Fibroblast of skin of left biceps (primary cell): ENCODE measurements at regions not wholly inside any gene's neighbourhood (a gene's known extent, or its start where the extent isn't known, plus 50 kb on each side); places are given as distances from the start of the nearest gene placed in this dataset.
"Not testable (repeated sequence)": the region's sequence is repeated elsewhere in the genome, so short reads cannot be mapped to it uniquely, and the experiment has no call there.

Source experiments
- DNase-seq, 2 experiments: peaks; one replicate each; pipeline ENCODE4 v3.0.0-alpha.2; 2013; ENCODE audit warnings: low read depth in 2 of 2

DNA sequence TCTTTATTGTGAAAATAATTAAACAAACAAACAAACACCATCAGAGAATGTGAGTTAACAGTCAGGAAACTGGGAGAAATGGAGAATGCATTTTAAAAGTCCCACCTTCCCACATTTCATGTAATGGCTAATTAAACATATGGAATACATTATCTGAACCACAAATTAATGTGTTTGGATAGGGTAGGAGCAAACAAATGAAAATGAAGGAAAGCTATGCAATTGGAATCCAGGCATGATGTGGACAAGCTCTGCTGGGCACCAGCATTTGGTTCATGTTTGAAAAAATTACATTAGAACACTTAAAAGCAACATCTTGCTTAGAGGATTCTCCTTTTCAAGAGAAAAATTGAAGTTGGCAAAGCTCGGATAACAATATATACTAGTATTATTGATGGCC is 628.1 kb downstream of the LMO4 start:
- peak in 1 of 2 experiments; percentile 44 for DNase-seq

GRCh38 chr1:87957331-87957730 is 628.7 kb downstream of the LMO4 start:
- DNase-seq, result no peak

DNA sequence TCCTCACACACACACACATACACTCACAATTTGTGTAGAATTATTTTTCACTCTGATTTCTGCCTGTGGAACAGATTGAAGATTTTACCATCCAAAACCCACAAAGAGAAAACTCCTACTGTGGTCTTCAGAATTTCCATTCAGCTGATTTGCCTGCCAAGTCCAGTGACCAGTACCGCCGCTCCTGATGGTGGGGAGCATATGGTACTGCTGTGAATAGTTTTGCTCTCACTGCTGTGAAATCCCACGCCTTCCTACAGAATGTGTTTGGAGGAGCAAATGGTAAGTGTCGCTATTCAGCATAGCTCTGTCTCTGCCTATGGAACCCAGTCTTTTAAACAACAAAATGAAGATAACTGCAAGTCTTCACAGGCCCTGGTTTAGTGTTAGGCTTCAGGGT is 629.5 kb downstream of the LMO4 start:
- DNase-seq, result no peak

DNA sequence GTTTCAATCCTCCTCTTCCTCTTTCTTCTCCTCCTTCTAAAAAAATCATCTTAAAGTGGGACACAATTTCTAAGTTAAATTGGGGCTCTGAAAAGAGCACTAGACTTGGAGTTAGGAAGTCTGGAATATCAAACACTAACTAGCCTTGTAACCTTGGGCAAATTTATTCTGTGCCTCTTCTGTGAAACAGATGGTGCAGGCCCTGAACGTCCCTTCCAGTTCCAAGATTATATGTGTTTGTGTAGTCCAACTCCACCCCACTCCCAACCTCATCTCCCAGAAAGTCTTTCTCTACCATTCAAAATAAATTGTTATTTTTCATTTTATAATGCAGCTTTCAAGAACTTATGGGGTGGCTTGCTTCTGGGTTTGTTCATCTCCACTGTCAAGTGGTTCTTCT is 630.0 kb downstream of the LMO4 start:
- no peak for DNase-seq

- DNase-seq, result no peak
Measured at GRCh38 chr1:87959236-87959635, 630.6 kb downstream of the LMO4 start.

DNA sequence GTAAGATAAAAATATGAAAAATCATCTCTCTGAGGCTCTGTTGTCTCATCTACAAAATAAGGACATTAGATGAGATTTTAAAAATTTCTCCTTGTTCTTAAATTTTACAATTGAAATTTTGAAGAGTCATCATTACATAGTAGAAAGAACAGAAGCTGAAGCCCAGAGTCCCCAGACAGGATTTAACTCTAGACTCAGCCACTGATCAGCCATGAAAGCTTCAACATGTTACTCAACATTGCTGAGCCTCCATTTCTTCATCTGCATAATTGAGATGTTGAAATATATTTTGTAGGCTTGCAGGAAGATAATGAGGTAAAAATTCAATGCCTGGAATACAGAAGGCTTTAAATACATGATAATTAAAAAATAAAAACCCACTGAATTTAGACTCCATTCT is 633.3 kb downstream of the LMO4 start:
- no peak for DNase-seq

DNA sequence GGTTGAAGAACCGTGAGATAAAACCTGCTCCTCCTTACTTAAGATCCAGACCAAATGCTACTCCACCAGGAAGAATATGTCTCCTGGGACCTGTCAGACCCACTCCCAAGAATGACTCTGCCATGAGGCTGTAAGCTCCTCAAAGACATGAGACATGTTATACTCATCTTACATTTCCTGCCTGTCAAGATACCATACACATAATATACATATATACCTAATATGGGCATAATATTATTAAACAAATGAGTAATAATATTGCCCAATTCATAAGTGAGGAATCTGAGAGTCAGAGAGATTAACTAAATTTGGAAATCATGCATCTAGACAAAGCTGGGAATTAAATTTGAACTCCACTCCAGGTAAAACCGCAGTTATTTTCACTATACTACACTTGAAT is 634.9 kb downstream of the LMO4 start:
- peak; percentile 70 to 75 for DNase-seq

- DNase-seq, result no peak
Measured at GRCh38 chr1:87965193-87965592, 636.5 kb downstream of the LMO4 start.

- DNase-seq, result no peak
Measured at GRCh38 chr1:87968197-87968955, 639.7 kb downstream of the LMO4 start.

DNA sequence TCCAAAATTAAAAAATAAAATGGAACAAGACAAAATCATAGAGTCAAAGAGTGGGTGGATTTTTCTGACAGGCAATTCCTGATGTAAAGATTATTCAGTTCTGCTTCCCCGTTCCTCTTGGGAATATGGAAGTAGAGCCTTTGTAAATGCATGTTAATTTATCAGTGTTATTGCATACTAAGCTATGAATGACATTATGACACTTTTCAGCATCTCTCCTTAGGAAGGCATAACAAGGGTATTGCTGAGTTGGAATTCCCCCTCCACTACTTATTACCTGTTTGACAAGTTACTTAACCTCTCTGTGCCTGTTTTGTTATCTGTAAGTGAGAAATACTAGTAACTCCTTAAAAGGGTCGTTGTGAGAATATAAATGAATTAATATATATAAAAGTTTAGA is 640.4 kb downstream of the LMO4 start:
- no peak for DNase-seq

DNA sequence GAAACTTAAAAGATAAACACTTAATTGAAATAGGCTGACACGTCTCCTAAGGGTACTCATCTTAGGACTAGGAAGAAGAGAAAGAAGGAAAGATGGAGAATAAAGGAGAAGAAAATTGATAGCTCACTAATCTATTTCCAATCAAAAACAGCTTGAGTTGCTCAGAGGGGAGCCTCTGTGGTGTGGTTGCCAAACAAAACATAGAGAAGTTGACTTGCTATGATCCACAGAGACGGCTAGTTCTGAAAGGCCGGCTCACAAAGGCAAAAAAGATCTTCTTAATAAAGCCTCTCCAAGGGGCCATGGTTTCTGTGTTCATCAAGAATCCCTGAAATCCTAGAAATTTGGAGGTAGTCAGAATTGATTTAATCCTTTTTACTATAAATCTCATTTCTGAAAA is 644.1 kb downstream of the LMO4 start:
- DNase-seq, result no peak

DNA sequence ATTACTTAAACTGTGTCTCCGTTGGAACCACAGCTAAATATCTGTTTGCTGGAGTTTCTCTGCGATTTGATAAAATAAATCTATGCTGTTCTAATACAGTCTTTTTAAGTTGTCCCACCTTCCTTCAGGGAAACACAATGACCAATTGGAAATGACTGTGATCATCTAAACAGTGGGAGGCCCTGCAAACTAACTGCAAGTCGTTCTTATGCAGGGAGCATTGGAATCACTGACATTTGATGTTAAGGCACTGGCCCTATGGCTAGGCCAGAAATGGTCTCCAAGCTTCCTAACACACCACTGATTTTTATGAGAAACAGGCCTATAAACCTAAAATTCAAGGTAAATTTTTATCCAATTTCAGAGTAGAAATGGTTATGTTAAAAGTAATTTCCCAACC is 645.2 kb downstream of the LMO4 start:
- DNase-seq, result no peak

- DNase-seq, result no peak
Measured at GRCh38 chr1:87976316-87976715, 647.6 kb downstream of the LMO4 start.

DNA sequence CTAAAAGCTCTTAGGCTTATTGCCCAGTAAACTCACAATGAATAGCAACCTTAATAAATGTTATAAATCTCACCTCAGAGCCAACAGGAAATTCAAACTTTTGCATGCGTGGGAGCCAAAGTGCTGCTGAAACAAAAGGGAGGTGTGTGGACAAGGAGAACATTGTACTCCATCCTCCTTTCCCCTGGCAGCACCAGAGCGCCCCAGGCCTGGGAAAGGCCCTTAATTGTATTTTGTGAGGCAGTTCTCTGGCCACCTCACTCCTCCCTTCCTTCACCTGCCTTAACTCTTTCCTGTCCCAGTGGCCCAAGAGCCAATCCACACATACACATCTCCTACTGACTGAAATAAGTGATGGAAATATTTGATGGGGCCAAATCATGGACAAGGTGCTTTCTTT is 648.5 kb downstream of the LMO4 start:
- DNase-seq, result no peak

DNA sequence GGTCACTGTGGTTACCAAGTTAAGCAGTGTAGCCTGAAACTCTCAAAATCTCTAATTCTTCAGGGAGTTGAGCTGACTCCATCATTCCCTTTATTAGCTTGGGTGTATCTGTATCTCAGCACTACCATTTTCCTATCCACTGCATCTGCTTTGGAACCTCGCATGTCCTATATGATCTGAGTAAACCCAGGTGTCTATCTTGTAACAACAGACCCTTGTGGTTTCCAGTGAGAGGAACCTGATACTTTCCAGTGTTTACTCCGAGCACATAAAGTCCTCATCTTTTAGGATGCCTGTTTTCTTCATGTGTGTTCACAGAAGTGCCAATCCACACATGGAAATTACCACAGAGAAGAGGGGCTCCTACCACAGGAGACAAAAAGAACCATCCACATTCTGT is 650.4 kb downstream of the LMO4 start:
- DNase-seq, result no peak

DNA sequence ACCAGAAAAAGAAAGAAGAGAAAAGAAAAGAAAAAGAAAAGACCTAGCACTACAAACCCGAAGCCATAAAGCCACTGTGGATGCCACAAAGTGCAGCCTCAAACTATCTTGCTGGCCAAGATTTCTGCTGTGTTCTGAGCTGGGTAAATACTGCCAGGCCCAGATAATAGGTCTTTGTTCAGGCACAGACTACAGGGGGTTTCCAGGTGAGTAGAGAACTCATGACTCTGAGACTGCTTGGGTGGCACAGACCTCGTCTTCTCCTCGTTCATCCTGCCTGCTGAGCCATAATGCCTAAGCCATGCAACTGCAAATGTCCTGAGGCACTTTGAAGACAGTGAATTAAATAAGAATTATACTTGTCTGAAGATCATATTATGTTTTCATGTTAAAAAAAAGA is 651.8 kb downstream of the LMO4 start:
- no peak for DNase-seq

DNA sequence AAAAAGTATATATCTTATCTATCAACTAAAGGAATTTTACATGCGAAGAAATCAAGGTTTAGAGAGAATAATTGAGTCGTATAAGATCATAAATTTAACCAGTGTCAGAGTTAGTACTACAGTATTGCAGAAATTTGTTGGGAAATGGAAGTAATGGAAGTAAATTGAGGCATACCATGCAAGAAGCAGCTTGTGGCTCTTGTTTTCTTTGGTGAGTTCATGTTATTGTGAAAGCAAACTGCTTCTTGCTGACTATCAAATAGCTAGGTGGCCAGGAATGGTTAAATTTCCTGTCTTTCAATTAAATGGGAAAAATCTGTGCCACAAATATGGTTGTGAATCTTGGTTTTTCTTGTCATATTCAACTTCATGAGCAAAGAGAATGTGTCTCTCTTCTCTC is 652.7 kb downstream of the LMO4 start:
- DNase-seq, result no peak

GRCh38 chr1:87981810-87982209 is 653.1 kb downstream of the LMO4 start:
- DNase-seq, result no peak

DNA sequence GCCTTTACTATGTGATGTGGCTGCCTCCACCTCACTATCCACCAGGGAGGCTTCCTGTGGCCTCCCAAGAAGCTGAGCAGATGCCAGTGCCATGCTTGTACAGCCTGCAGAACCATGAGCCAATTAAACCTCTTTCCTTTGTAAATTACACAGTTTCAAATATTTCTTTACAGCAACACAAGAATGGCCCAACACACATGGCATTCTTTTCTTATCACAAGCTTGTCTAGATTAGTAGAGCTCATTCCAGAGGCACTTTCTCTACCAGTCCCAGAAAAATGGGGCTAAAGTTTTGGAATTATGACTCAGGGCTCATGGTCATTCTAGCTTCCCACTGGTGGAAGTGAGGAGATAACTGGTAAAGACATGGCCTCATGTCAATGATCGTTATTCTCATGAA is 655.2 kb downstream of the LMO4 start:
- no peak for DNase-seq

GRCh38 chr1:87985071-87985470 is 656.4 kb downstream of the LMO4 start:
- no peak for DNase-seq

GRCh38 chr1:87986130-87986866 is 657.6 kb downstream of the LMO4 start:
- no peak for DNase-seq

DNA sequence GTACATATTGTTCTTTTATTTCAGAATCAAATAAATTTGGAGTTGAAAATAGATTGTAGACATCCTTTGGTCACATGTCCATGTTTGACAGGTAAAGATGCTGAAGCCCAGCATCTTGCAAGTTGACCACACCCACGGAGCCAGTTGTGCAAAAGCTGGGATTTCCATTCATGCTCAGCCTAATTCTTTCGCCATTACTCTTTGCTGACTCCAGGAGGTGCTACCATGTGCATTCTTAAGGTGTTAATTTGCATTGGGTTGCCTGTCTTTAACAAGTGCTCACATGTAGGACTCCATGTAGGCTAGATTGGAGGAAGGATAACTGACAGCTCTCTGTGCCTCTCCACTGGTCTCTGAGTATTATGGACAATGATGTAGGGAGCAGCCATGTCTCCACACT is 660.7 kb downstream of the LMO4 start:
- DNase-seq, result no peak

GRCh38 chr1:87992536-87992935 is 663.9 kb downstream of the LMO4 start:
- not testable (repeated sequence) for DNase-seq

- DNase-seq, result no peak
Measured at GRCh38 chr1:87993051-87993450, 664.4 kb downstream of the LMO4 start.
